GM23338 (cell line): ENCODE measurements at regions not wholly inside any gene's neighbourhood (a gene's known extent, or its start where the extent isn't known, plus 50 kb on each side); places are given as distances from the start of the nearest gene placed in this dataset.

ENCODE experiments used
- ATAC-seq: fragments of 200-7000 bp; cut with Tn5 transposase; 3 replicates; pipeline ENCODE4 v1.9.1; 2020
- DNase-seq: peaks from one replicate; pipeline ENCODE4 v3.0.0-alpha.2; 2015; ENCODE audit warnings: low spot score
- H2AFZ ChIP-seq: fragments of 200-600 bp; sonication (generic); 2 replicates; pipeline ENCODE4 v1.8.0; 2016; ENCODE audit warnings: antibody characterized with exemption, mild to moderate bottlenecking, moderate library complexity
- H3F3A ChIP-seq: fragments of 200-600 bp; sonication (generic); replicated peaks from 2 replicates; pipeline ENCODE4 v1.8.0; 2017; ENCODE audit warnings: antibody characterized with exemption, mixed run types, low read depth
- H3K27ac ChIP-seq: fragments of 200-600 bp; sonication (generic); 2 replicates; pipeline ENCODE4 v1.6.1; 2016; ENCODE audit warnings: low read depth
- H3K27me3 ChIP-seq: fragments of 200-600 bp; sonication (generic); 2 replicates; pipeline ENCODE4 v1.8.0; 2016; ENCODE audit warnings: mild to moderate bottlenecking, mixed run types, moderate library complexity; ENCODE audit not compliant: insufficient read depth
- H3K36me3 ChIP-seq: fragments of 200-600 bp; sonication (generic); 2 replicates; pipeline ENCODE4 v1.8.0; 2016; ENCODE audit warnings: mild to moderate bottlenecking; ENCODE audit not compliant: insufficient read depth
- H3K4me1 ChIP-seq: fragments of 200-600 bp; sonication (generic); 2 replicates; pipeline ENCODE4 v1.8.0; 2016; ENCODE audit warnings: mild to moderate bottlenecking, moderate library complexity; ENCODE audit not compliant: insufficient read depth
- H3K4me2 ChIP-seq: fragments of 200-600 bp; sonication (generic); 2 replicates; pipeline ENCODE4 v1.7.1; 2017; ENCODE audit warnings: mixed run types
- H3K4me3 ChIP-seq: fragments of 200-600 bp; sonication (generic); 2 replicates; pipeline ENCODE4 v1.6.1; 2016; ENCODE audit warnings: mixed run types
- H3K79me2 ChIP-seq: fragments of 200-600 bp; sonication (generic); replicated peaks from 2 replicates; pipeline ENCODE4 v1.8.0; 2017; ENCODE audit warnings: mild to moderate bottlenecking; ENCODE audit not compliant: insufficient read depth
- H3K9me2 ChIP-seq: fragments of 200-600 bp; sonication (generic); 2 replicates; pipeline ENCODE4 v1.8.0; 2017; ENCODE audit not compliant: insufficient read depth
- H4K20me1 ChIP-seq: fragments of 200-600 bp; sonication (generic); replicated peaks from 2 replicates; pipeline ENCODE4 v1.8.0; 2017; ENCODE audit warnings: mild to moderate bottlenecking; ENCODE audit not compliant: insufficient read depth
- H3K27ac Mint-ChIP-seq: 2 replicates; pipeline ENCODE4 v1.8.0; 2020; ENCODE audit warnings: inconsistent platforms, mild to moderate bottlenecking, moderate library complexity, mixed read lengths
- H3K27me3 Mint-ChIP-seq: 3 replicates; pipeline ENCODE4 v1.8.0; 2022; ENCODE audit warnings: low read depth, mild to moderate bottlenecking, moderate library complexity, mixed read lengths, inconsistent platforms; ENCODE audit not compliant: insufficient read depth, poor library complexity
- H3K36me3 Mint-ChIP-seq: 3 replicates; pipeline ENCODE4 v1.8.0; 2021; ENCODE audit warnings: low read depth, mild to moderate bottlenecking, inconsistent platforms, moderate library complexity, mixed read lengths
- H3K4me1 Mint-ChIP-seq: 3 replicates; pipeline ENCODE4 v1.8.0; 2020; ENCODE audit warnings: mild to moderate bottlenecking, inconsistent platforms, mixed read lengths
- H3K4me3 Mint-ChIP-seq: 3 replicates; pipeline ENCODE4 v1.8.0; 2021; ENCODE audit warnings: moderate library complexity, mild to moderate bottlenecking, inconsistent platforms, mixed read lengths
- H3K9me3 Mint-ChIP-seq: 3 replicates; pipeline ENCODE4 v1.8.0; 2020; ENCODE audit warnings: moderate library complexity, mild to moderate bottlenecking, inconsistent platforms, mixed read lengths
- ETS1 ChIP-seq: IDR thresholded peaks from 2 replicates; pipeline ENCODE4 v1.6.1; 2016; ENCODE audit warnings: antibody characterized with exemption
- EZH2 ChIP-seq: fragments of 200-600 bp; sonication (generic); IDR thresholded peaks from one replicate; pipeline ENCODE4 v1.8.0; 2017; ENCODE audit warnings: antibody characterized with exemption, mild to moderate bottlenecking, low read depth; ENCODE audit not compliant: unreplicated experiment
- EZH2phosphoT487 ChIP-seq: fragments of 200-600 bp; sonication (generic); IDR thresholded peaks from one replicate; pipeline ENCODE4 v1.8.1; 2018; ENCODE audit warnings: antibody characterized with exemption; ENCODE audit not compliant: unreplicated experiment
- JUNB ChIP-seq: IDR thresholded peaks from one replicate; pipeline ENCODE4 v1.6.1; 2016; ENCODE audit warnings: antibody characterized with exemption; ENCODE audit not compliant: unreplicated experiment
- NANOG ChIP-seq: IDR thresholded peaks from 2 replicates; pipeline ENCODE4 v1.6.1; 2016; ENCODE audit warnings: antibody characterized with exemption, borderline replicate concordance
- REST ChIP-seq: IDR thresholded peaks from one replicate; pipeline ENCODE4 v1.6.1; 2018; ENCODE audit warnings: antibody characterized with exemption; ENCODE audit not compliant: unreplicated experiment
- STAT1 ChIP-seq: IDR thresholded peaks from one replicate; pipeline ENCODE4 v1.6.1; 2016; ENCODE audit warnings: antibody characterized with exemption; ENCODE audit not compliant: unreplicated experiment
- ZNF114 ChIP-seq: fragments of 250-450 bp; sonication (Bioruptor Pico); IDR thresholded peaks from 2 replicates; pipeline ENCODE4 v1.5.0; 2020; ENCODE audit warnings: mild to moderate bottlenecking, moderate library complexity
- ZNF331 ChIP-seq: fragments of 250-450 bp; sonication (Bioruptor Pico); IDR thresholded peaks from 2 replicates; pipeline ENCODE4 v1.5.0; 2020; ENCODE audit warnings: low read depth, mild to moderate bottlenecking, moderate library complexity
- TF ChIP-seq, protein P1 (sequence below), 2 experiments: fragments of 200-600 bp in 1 of 2; sonication (generic) in 1 of 2; conservative IDR thresholded peaks; 2 replicates each; pipeline versions ENCODE4 v1.5.1 to v1.6.1; 2016 to 2017; ENCODE audit warnings: antibody characterized with exemption in 2 of 2, low read depth in 2 of 2, mild to moderate bottlenecking in 2 of 2, moderate library complexity in 1 of 2

DNA sequence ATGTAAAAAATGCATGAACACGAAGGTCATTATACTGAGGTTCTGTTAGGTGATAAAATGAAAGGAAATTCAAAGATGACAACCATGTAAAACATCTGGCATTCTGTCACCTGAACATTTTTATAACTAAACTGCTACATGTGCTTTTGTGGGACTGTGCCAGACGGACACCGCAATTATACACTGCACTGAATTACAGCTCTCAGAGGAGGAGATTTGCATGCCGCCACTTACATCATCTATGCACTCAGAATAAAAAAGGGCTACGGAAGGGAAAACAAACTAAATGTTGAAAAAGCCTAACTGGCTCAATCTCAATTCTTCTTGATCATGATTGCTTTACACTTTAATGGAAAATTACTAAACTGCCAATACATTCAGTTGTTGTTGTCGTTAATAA is 614.0 kb upstream of the EYS start:
- no peak for ATAC-seq
- DNase-seq = no peak
- Mint-ChIP-seq H3K4me1 (no peaks in the 10 kb centered on the region), H3K4me3 (no peak overlapping the region), H3K36me3 (no peaks in the 10 kb centered on the region; the same call in 2 of the 3 replicates), H3K9me3 (no peaks in the 10 kb centered on the region; the same call in 1 of the 3 replicates), H3K27ac (no peak overlapping the region), H3K27me3 (no peaks in the 10 kb centered on the region)
- Histone ChIP-seq H3F3A (no peaks in the 10 kb centered on the region), H2AFZ (no peak overlapping the region), H3K27ac (no peak overlapping the region), H3K27me3 (no peaks in the 10 kb centered on the region), H3K4me2 (no peak overlapping the region), H4K20me1 (no peaks in the 10 kb centered on the region), H3K36me3 (no peaks in the 10 kb centered on the region), H3K4me1 (no peaks in the 10 kb centered on the region), H3K79me2 (no peaks in the 10 kb centered on the region), H3K4me3 (no peak overlapping the region), H3K9me2 (no peaks in the 10 kb centered on the region)
- no peak for TF ChIP-seq ZNF331 (CRISPR knock-in tag)
- no peak for TF ChIP-seq ZNF114 (CRISPR knock-in tag)

- Histone ChIP-seq H2AFZ (no peak overlapping the region), H3K9me2 (peaks cover 5% of the 10 kb centered on the region; the same call in 1 of the 2 replicates), H3K36me3 (peaks cover 18% of the 10 kb centered on the region; the same call in 1 of the 2 replicates), H3K79me2 (no peaks in the 10 kb centered on the region), H3F3A (no peaks in the 10 kb centered on the region), H3K4me3 (no peak overlapping the region), H4K20me1 (no peaks in the 10 kb centered on the region), H3K27me3 (no peaks in the 10 kb centered on the region), H3K27ac (no peak overlapping the region), H3K4me2 (no peak overlapping the region), H3K4me1 (no peaks in the 10 kb centered on the region)
- no peaks in the 10 kb centered on the region for H3K4me1 Mint-ChIP-seq
- no peaks in the 10 kb centered on the region for H3K27me3 Mint-ChIP-seq
- H3K9me3 Mint-ChIP-seq = peaks cover 34% of the 10 kb centered on the region
- H3K4me3 Mint-ChIP-seq = no peak overlapping the region
- DNase-seq = peak; percentile 7
- no peak overlapping the region for H3K27ac Mint-ChIP-seq
- H3K36me3 Mint-ChIP-seq = peaks cover 21% of the 10 kb centered on the region
- ATAC-seq = no peak
- TF ChIP-seq STAT1 = no peak
- no peak for TF ChIP-seq EZH2
- no peak for TF ChIP-seq REST
- no peak for TF ChIP-seq NANOG
- TF ChIP-seq ZNF114 (CRISPR knock-in tag) = no peak
- no peak for TF ChIP-seq ZNF331 (CRISPR knock-in tag)
- TF ChIP-seq, protein P1, sequence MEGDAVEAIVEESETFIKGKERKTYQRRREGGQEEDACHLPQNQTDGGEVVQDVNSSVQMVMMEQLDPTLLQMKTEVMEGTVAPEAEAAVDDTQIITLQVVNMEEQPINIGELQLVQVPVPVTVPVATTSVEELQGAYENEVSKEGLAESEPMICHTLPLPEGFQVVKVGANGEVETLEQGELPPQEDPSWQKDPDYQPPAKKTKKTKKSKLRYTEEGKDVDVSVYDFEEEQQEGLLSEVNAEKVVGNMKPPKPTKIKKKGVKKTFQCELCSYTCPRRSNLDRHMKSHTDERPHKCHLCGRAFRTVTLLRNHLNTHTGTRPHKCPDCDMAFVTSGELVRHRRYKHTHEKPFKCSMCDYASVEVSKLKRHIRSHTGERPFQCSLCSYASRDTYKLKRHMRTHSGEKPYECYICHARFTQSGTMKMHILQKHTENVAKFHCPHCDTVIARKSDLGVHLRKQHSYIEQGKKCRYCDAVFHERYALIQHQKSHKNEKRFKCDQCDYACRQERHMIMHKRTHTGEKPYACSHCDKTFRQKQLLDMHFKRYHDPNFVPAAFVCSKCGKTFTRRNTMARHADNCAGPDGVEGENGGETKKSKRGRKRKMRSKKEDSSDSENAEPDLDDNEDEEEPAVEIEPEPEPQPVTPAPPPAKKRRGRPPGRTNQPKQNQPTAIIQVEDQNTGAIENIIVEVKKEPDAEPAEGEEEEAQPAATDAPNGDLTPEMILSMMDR (conservative IDR thresholded peaks at IDR 0.05; ENCODE audit: low read depth in 2 of 2) = no peak
- TF ChIP-seq ETS1 = no peak
- TF ChIP-seq EZH2phosphoT487 = no peak
- no peak for TF ChIP-seq JUNB
Measured at GRCh38 chr6:66307490-66307889, 600.5 kb upstream of the EYS start.
